ENCODE measurements at regions not wholly inside any gene's neighbourhood (a gene's known extent, or its start where the extent isn't known, plus 50 kb on each side); places are given as distances from the start of the nearest gene placed in this dataset.

DNA sequence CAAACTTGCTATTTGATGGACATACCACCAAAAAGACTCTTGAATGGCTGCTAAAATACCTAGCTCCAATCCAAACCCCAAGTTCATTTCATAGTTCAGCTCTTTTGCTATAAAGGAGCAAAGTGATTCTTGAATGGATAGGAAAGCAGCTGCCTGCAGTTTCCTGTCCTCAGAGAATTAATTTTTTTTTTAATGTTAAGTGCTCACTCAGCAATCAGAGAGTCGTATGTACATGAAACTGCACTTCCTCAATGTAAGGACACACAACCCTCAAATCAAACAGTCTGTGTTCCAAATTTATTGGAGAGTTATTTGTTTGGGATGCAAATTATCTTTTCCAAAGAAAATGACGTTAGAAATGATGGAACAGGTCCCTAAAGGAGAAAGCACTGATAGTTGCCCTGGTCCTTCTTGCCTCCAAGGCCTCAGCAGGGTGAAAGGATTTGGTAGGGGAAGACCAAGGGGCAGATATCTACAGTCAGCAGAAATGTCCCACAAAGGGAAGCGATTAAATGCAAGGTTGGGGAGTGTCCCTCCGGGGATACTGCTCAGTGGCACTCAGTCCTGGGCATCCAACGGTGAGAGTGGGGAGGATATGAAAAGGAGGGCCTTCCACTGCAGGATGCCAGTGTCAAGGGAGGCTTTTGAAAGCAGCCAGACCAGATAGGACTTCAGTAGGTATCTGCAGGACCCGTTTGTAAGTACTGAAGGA, 67.2 kb upstream of the RASGEF1B start:
- Histone ChIP-seq H3K27me3 (no peaks in the 10 kb centered on the region), H3K9me3 (ENCODE audit: low read depth) (no peaks in the 10 kb centered on the region), H3K4me1 (ENCODE audit: low read depth) (no peaks in the 10 kb centered on the region), H3K27ac (no peak overlapping the region), H3K4me3 (no peak overlapping the region), H3K36me3 (no peaks in the 10 kb centered on the region)
- TF ChIP-seq, protein P1, sequence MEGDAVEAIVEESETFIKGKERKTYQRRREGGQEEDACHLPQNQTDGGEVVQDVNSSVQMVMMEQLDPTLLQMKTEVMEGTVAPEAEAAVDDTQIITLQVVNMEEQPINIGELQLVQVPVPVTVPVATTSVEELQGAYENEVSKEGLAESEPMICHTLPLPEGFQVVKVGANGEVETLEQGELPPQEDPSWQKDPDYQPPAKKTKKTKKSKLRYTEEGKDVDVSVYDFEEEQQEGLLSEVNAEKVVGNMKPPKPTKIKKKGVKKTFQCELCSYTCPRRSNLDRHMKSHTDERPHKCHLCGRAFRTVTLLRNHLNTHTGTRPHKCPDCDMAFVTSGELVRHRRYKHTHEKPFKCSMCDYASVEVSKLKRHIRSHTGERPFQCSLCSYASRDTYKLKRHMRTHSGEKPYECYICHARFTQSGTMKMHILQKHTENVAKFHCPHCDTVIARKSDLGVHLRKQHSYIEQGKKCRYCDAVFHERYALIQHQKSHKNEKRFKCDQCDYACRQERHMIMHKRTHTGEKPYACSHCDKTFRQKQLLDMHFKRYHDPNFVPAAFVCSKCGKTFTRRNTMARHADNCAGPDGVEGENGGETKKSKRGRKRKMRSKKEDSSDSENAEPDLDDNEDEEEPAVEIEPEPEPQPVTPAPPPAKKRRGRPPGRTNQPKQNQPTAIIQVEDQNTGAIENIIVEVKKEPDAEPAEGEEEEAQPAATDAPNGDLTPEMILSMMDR (IDR thresholded peaks at IDR 0.05; ENCODE audit: low read depth, low read length): no peak
- no peak for DNase-seq (ENCODE audit: low read depth in 1 of 2, low spot score in 1 of 2)

DNA sequence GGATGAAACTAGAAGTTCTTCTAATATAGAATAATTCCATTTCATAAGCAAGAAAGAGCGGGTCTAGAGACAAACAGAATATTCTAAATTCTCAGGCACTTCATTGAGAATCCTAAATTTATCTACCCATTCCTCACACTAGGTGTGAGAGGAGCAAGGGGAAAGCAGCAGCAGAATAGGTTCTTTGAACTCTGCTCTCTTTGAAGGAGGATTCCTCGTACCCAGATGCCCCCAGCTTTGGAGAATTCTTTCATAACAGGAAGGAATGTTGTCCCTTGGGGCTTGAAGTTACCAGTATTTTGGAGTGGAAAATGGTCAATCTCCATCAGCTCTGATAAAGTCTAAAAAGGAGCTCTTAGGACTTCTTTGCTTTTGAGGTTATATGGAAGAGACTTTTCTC, 59.7 kb upstream of the RASGEF1B start:
- no peaks in the 10 kb centered on the region for H3K9me3 ChIP-seq (ENCODE audit: low read depth)
- TF ChIP-seq, protein P1 (IDR thresholded peaks at IDR 0.05; ENCODE audit: low read depth, low read length): no peak
- no peaks in the 10 kb centered on the region for H3K4me1 ChIP-seq (ENCODE audit: low read depth)
- H3K27ac ChIP-seq: no peak overlapping the region
- no peak overlapping the region for H3K4me3 ChIP-seq
- H3K27me3 ChIP-seq: no peaks in the 10 kb centered on the region
- H3K36me3 ChIP-seq: no peaks in the 10 kb centered on the region
- peak in 1 of 2 donors; percentile 14 for DNase-seq (ENCODE audit: low read depth in 1 of 2, low spot score in 1 of 2)

DNA sequence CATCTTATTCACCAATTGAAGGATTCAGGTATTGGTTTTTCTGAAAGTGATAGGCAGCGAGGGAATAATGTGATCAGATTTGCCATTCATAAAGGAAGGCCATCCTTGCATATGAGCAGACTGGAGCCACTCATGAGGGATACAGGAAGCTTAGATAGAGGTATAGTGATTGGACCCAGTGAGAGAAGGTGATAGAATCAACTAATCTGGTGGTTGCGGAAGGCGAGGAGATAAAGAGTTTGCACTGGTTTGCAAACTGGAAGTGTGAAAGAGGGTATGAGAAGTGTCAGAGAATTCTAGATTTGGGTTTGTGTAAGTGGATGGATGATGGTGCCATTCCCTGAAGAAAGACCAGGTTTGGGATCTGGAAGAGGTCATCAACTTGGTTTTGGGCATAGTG, 57.3 kb upstream of the RASGEF1B start:
- Histone ChIP-seq H3K4me1 (ENCODE audit: low read depth) (no peaks in the 10 kb centered on the region), H3K27me3 (no peaks in the 10 kb centered on the region), H3K27ac (no peak overlapping the region), H3K36me3 (no peaks in the 10 kb centered on the region), H3K9me3 (ENCODE audit: low read depth) (no peaks in the 10 kb centered on the region), H3K4me3 (no peak overlapping the region)
- no peak for DNase-seq (ENCODE audit: low read depth in 1 of 2, low spot score in 1 of 2)
- TF ChIP-seq, protein P1 (IDR thresholded peaks at IDR 0.05; ENCODE audit: low read depth, low read length): no peak

DNA sequence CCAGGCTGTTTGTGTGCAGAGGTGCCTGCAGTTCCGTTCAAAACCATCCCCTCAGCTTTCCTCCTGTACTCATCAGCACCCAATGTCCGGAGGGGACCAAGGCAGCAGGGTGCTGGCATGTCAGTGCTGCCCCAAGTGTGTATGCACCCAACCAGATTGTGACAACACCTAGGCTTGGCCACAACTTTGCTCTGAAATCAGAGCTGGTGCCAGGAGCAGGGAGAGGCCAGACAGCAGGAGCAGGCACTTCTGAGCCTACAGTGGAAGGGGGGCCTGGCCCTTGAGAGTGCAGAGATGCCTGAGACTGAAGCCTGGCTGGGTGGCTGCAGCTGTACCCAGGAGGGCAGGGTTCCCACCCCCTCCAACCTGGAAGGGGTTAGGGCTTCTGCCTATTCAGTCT, 56.5 kb upstream of the RASGEF1B start:
- TF ChIP-seq, protein P1 (IDR thresholded peaks at IDR 0.05; ENCODE audit: low read depth, low read length): no peak
- Histone ChIP-seq H3K27ac (no peak overlapping the region), H3K9me3 (ENCODE audit: low read depth) (no peaks in the 10 kb centered on the region), H3K4me1 (ENCODE audit: low read depth) (no peaks in the 10 kb centered on the region), H3K4me3 (no peak overlapping the region), H3K36me3 (no peaks in the 10 kb centered on the region), H3K27me3 (no peaks in the 10 kb centered on the region)
- DNase-seq (ENCODE audit: low read depth in 1 of 2, low spot score in 1 of 2): no peak

DNA sequence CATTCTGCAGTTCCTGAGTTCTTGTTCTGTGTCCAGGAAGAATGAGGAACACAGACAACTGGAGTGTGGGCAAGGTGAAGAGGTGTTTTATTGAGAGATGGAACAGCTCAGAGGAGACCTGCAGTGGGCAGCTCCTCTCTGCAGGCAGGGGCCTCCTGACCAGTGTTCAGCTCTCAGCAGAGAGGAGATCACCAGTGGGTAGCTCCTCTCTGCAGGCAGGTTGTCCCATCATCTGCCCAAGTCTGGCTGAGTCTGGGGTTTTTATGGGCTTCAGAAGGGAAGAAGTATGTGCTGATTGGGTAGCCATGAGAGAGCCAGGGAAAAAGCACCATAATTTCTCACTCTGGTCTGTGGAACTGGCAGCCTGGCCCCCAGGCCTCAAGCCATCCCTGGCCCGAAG, 56.0 kb upstream of the RASGEF1B start:
- Histone ChIP-seq H3K27me3 (no peaks in the 10 kb centered on the region), H3K27ac (no peak overlapping the region), H3K4me1 (ENCODE audit: low read depth) (no peaks in the 10 kb centered on the region), H3K36me3 (no peaks in the 10 kb centered on the region), H3K4me3 (no peak overlapping the region), H3K9me3 (ENCODE audit: low read depth) (no peaks in the 10 kb centered on the region)
- TF ChIP-seq, protein P1 (IDR thresholded peaks at IDR 0.05; ENCODE audit: low read depth, low read length): no peak
- DNase-seq (ENCODE audit: low read depth in 1 of 2, low spot score in 1 of 2): no peak

Measured in cardiac muscle cell (in vitro differentiated cells and primary cell).